ENCODE measurements at regions not wholly inside any gene's neighbourhood (a gene's known extent, or its start where the extent isn't known, plus 50 kb on each side); places are given as distances from the start of the nearest gene placed in this dataset.

DNA sequence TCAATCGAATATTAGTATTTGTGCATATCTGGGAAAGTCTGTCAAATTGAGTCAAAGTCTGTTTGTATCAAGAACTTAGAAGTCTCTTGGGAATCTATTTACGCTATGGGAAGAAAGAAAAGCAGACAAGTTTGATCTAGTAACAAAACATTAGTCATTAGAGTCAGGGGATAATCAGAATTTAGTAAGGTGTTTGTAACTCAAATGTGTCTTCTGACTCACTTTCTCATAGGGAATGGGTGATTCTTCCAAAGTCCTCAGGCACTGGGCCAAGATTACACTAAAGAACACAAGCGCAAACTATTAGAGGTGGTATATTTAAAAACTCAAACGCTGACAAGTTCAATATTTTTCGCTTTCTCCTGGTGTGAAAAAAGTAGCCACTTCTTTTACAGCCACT, 926.5 kb downstream of the PDHA2 start:
- Histone ChIP-seq H3K14ac (ENCODE audit: low read length) (no peak overlapping the region), H3K4me2 (ENCODE audit: insufficient read depth, low read length, poor library complexity, severe bottlenecking) (no peak overlapping the region), H3K4me1 (ENCODE audit: control insufficient read depth in 2 of 2, insufficient read depth in 1 of 2, low read depth in 1 of 2, low read length in 2 of 2) (no peaks in the 10 kb centered on the region), H3K4me3 (ENCODE audit: low read length in 2 of 2) (no peak overlapping the region), H3K4ac (ENCODE audit: low read length) (no peak overlapping the region), H4K8ac (ENCODE audit: low read depth, low read length) (no peak overlapping the region), H3K79me1 (ENCODE audit: low read depth, low read length) (no peaks in the 10 kb centered on the region), H2AFZ (ENCODE audit: low read length) (no peak overlapping the region), H3K27ac (replicated peaks; ENCODE audit: low read length) (no peak overlapping the region), H3K18ac (ENCODE audit: low read length) (no peak overlapping the region), H2AK5ac (ENCODE audit: low read depth, low read length) (no peak overlapping the region), H2BK5ac (ENCODE audit: low read length) (no peak overlapping the region), H3K23ac (ENCODE audit: low read depth, low read length, poor library complexity) (no peak overlapping the region), H2BK120ac (ENCODE audit: low read depth, low read length) (no peak overlapping the region), H3K27me3 (ENCODE audit: control insufficient read depth in 3 of 3, insufficient read depth in 3 of 3, low read depth in 1 of 3, low read length in 3 of 3) (no peaks in the 10 kb centered on the region), H2BK15ac (ENCODE audit: low read length) (no peak overlapping the region), H3K36me3 (replicated peaks in 1 of 2; ENCODE audit: control insufficient read depth in 2 of 2, insufficient read depth in 2 of 2, low read length in 2 of 2) (no peaks in the 10 kb centered on the region), H4K91ac (ENCODE audit: low read depth, low read length, poor library complexity) (no peak overlapping the region), H3K9me3 (replicated peaks in 1 of 2; ENCODE audit: control insufficient read depth in 2 of 2, insufficient read depth in 1 of 2, low read depth in 1 of 2, low read length in 2 of 2) (peaks cover 0 to 3% of the 10 kb centered on the region in 2 donors), H2BK12ac (ENCODE audit: low read length) (no peak overlapping the region), H3K9ac (ENCODE audit: low read depth, low read length, poor library complexity) (no peak overlapping the region)
- WGBS, 2 donors (ENCODE audit: extremely low coverage in 2 of 2, insufficient read length in 2 of 2, insufficient replicate concordance in 1 of 2) = no CpG with 5 or more reads among the region's 5 CpGs
- no peak for DNase-seq (ENCODE audit: low spot score)

DNA sequence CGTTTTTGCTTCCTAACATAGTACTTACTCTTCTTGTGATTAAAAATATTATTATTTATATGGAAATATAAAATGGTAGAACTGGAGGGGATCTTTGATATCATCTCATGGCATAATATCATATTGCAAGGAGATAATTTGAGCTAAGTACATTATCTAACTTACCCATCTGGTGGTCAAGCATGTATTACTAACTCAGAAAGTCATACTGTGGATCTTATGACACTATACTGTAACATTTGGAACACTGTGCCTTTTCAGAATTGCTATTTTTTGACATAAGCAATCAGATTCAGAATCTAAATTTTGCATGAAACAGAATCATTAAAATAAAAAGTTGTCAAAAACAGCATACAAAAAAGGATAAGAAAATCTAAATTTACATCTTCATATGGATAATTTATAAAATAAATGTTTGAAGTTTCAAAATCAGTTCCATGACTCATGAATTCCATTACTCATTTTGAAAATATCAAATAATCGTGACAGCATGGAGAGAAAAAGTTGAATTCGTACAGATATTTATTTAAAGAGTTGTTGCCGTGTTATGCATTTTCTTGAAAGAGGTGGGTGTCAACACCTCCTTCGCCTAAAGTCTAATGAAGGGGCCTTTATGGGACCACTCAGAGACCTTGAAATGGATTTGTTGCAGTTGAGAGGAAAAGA, 928.1 kb downstream of the PDHA2 start:
- no CpG with 5 or more reads among the region's 5 CpGs for WGBS, 2 donors (ENCODE audit: extremely low coverage in 2 of 2, insufficient read length in 2 of 2, insufficient replicate concordance in 1 of 2)
- no peak overlapping the region for H4K91ac ChIP-seq (ENCODE audit: low read depth, low read length, poor library complexity)
- H3K14ac ChIP-seq (ENCODE audit: low read length) = no peak overlapping the region
- no peak overlapping the region for H3K4me3 ChIP-seq (ENCODE audit: low read length in 2 of 2)
- no peaks in the 10 kb centered on the region for H3K36me3 ChIP-seq (replicated peaks in 1 of 2; ENCODE audit: control insufficient read depth in 2 of 2, insufficient read depth in 2 of 2, low read length in 2 of 2)
- no peak overlapping the region for H2AK5ac ChIP-seq (ENCODE audit: low read depth, low read length)
- no peaks in the 10 kb centered on the region for H3K9me3 ChIP-seq (replicated peaks in 1 of 2; ENCODE audit: control insufficient read depth in 2 of 2, insufficient read depth in 1 of 2, low read depth in 1 of 2, low read length in 2 of 2)
- H3K9ac ChIP-seq (ENCODE audit: low read depth, low read length, poor library complexity) = no peak overlapping the region
- no peak overlapping the region for H2AFZ ChIP-seq (ENCODE audit: low read length)
- H3K4me1 ChIP-seq (ENCODE audit: control insufficient read depth in 2 of 2, insufficient read depth in 1 of 2, low read depth in 1 of 2, low read length in 2 of 2) = no peaks in the 10 kb centered on the region
- H3K23ac ChIP-seq (ENCODE audit: low read depth, low read length, poor library complexity) = no peak overlapping the region
- H2BK15ac ChIP-seq (ENCODE audit: low read length) = no peak overlapping the region
- H3K27me3 ChIP-seq (ENCODE audit: control insufficient read depth in 3 of 3, insufficient read depth in 3 of 3, low read depth in 1 of 3, low read length in 3 of 3) = no peaks in the 10 kb centered on the region
- H3K4me2 ChIP-seq (ENCODE audit: insufficient read depth, low read length, poor library complexity, severe bottlenecking) = no peak overlapping the region
- H2BK5ac ChIP-seq (ENCODE audit: low read length) = no peak overlapping the region
- H3K27ac ChIP-seq (replicated peaks; ENCODE audit: low read length) = no peak overlapping the region
- no peaks in the 10 kb centered on the region for H3K79me1 ChIP-seq (ENCODE audit: low read depth, low read length)
- H2BK12ac ChIP-seq (ENCODE audit: low read length) = no peak overlapping the region
- H3K4ac ChIP-seq (ENCODE audit: low read length) = no peak overlapping the region
- H4K8ac ChIP-seq (ENCODE audit: low read depth, low read length) = no peak overlapping the region
- no peak overlapping the region for H2BK120ac ChIP-seq (ENCODE audit: low read depth, low read length)
- H3K18ac ChIP-seq (ENCODE audit: low read length) = no peak overlapping the region
- DNase-seq (ENCODE audit: low spot score) = no peak

DNA sequence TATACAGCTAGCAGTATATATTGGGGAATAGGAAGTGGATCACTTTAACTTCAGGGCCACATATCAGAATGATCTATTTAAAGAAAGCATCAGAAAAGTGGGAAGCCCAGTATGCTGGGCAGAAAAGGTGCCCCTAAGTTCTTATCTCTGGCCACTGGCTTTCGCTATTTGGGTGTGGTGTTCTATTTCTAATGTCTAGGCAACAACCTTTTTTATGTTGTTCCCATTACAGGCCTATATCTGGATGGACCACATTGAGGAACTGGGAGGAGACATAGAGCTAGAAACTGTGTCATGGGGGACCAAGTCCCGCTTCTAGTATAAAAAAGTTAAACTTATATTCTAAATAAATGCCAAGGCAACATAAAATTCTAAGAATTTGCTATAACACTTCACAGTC, 935.6 kb downstream of the PDHA2 start:
- no peak overlapping the region for H2BK120ac ChIP-seq (ENCODE audit: low read depth, low read length)
- H3K27ac ChIP-seq (replicated peaks; ENCODE audit: low read length) = no peak overlapping the region
- no peak overlapping the region for H3K4me3 ChIP-seq (ENCODE audit: low read length in 2 of 2)
- no peak overlapping the region for H4K8ac ChIP-seq (ENCODE audit: low read depth, low read length)
- H2AFZ ChIP-seq (ENCODE audit: low read length) = no peak overlapping the region
- no peak overlapping the region for H3K14ac ChIP-seq (ENCODE audit: low read length)
- no peaks in the 10 kb centered on the region for H3K9me3 ChIP-seq (replicated peaks in 1 of 2; ENCODE audit: control insufficient read depth in 2 of 2, insufficient read depth in 1 of 2, low read depth in 1 of 2, low read length in 2 of 2)
- H3K27me3 ChIP-seq (ENCODE audit: control insufficient read depth in 3 of 3, insufficient read depth in 3 of 3, low read depth in 1 of 3, low read length in 3 of 3) = no peaks in the 10 kb centered on the region
- H3K36me3 ChIP-seq (replicated peaks in 1 of 2; ENCODE audit: control insufficient read depth in 2 of 2, insufficient read depth in 2 of 2, low read length in 2 of 2) = no peaks in the 10 kb centered on the region
- no peak overlapping the region for H3K9ac ChIP-seq (ENCODE audit: low read depth, low read length, poor library complexity)
- DNase-seq (ENCODE audit: low spot score) = no peak
- no peak overlapping the region for H2BK12ac ChIP-seq (ENCODE audit: low read length)
- H3K18ac ChIP-seq (ENCODE audit: low read length) = no peak overlapping the region
- no peak overlapping the region for H3K4ac ChIP-seq (ENCODE audit: low read length)
- H3K4me2 ChIP-seq (ENCODE audit: insufficient read depth, low read length, poor library complexity, severe bottlenecking) = no peak overlapping the region
- no peak overlapping the region for H3K23ac ChIP-seq (ENCODE audit: low read depth, low read length, poor library complexity)
- H3K4me1 ChIP-seq (ENCODE audit: control insufficient read depth in 2 of 2, insufficient read depth in 1 of 2, low read depth in 1 of 2, low read length in 2 of 2) = no peaks in the 10 kb centered on the region
- H2AK5ac ChIP-seq (ENCODE audit: low read depth, low read length) = no peak overlapping the region
- H3K79me1 ChIP-seq (ENCODE audit: low read depth, low read length) = no peaks in the 10 kb centered on the region
- no peak overlapping the region for H4K91ac ChIP-seq (ENCODE audit: low read depth, low read length, poor library complexity)
- H2BK5ac ChIP-seq (ENCODE audit: low read length) = no peak overlapping the region
- no peak overlapping the region for H2BK15ac ChIP-seq (ENCODE audit: low read length)
- WGBS, 2 donors (ENCODE audit: extremely low coverage in 2 of 2, insufficient read length in 2 of 2, insufficient replicate concordance in 1 of 2) = no CpG with 5 or more reads among the region's 2 CpGs

DNA sequence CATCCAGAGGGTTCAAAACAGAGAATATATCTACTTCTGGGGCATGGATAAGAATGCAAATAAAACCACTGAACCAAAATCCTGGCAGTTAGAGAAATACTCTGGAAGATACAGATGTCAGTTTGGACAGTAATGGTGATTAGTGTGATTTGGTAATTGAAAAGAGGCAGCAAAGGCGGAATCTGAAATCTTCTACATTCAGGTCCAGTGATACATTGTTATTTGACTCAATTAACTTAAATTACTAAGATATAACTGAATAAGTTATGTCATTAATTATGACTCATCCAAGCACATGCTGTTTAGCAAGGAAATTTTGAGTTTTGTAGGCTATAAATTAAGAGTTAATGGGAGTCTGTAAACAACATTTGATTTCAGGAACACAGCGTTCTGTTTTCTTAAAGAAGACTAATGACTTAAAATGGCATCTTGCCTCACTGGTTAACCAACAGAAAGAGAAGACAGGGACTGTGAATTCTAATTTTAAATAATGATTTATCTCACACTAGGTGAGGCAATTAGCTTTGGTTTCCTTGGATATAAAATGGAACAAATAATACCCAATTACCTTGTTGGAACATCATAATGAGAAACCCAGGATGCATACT, 937.1 kb downstream of the PDHA2 start:
- no peaks in the 10 kb centered on the region for H3K4me1 ChIP-seq (ENCODE audit: control insufficient read depth in 2 of 2, insufficient read depth in 1 of 2, low read depth in 1 of 2, low read length in 2 of 2)
- no peak overlapping the region for H3K4ac ChIP-seq (ENCODE audit: low read length)
- no CpG with 5 or more reads among the region's 2 CpGs for WGBS, 2 donors (ENCODE audit: extremely low coverage in 2 of 2, insufficient read length in 2 of 2, insufficient replicate concordance in 1 of 2)
- no peak overlapping the region for H2AK5ac ChIP-seq (ENCODE audit: low read depth, low read length)
- H2AFZ ChIP-seq (ENCODE audit: low read length) = no peak overlapping the region
- H3K4me2 ChIP-seq (ENCODE audit: insufficient read depth, low read length, poor library complexity, severe bottlenecking) = no peak overlapping the region
- H3K4me3 ChIP-seq (ENCODE audit: low read length in 2 of 2) = no peak overlapping the region
- no peak overlapping the region for H4K91ac ChIP-seq (ENCODE audit: low read depth, low read length, poor library complexity)
- H4K8ac ChIP-seq (ENCODE audit: low read depth, low read length) = no peak overlapping the region
- H3K18ac ChIP-seq (ENCODE audit: low read length) = no peak overlapping the region
- H3K9ac ChIP-seq (ENCODE audit: low read depth, low read length, poor library complexity) = no peak overlapping the region
- no peak overlapping the region for H3K23ac ChIP-seq (ENCODE audit: low read depth, low read length, poor library complexity)
- H3K79me1 ChIP-seq (ENCODE audit: low read depth, low read length) = no peaks in the 10 kb centered on the region
- H3K27ac ChIP-seq (replicated peaks; ENCODE audit: low read length) = no peak overlapping the region
- no peak overlapping the region for H2BK120ac ChIP-seq (ENCODE audit: low read depth, low read length)
- H2BK12ac ChIP-seq (ENCODE audit: low read length) = no peak overlapping the region
- no peak overlapping the region for H3K14ac ChIP-seq (ENCODE audit: low read length)
- no peaks in the 10 kb centered on the region for H3K36me3 ChIP-seq (replicated peaks in 1 of 2; ENCODE audit: control insufficient read depth in 2 of 2, insufficient read depth in 2 of 2, low read length in 2 of 2)
- H2BK5ac ChIP-seq (ENCODE audit: low read length) = no peak overlapping the region
- H3K9me3 ChIP-seq (replicated peaks in 1 of 2; ENCODE audit: control insufficient read depth in 2 of 2, insufficient read depth in 1 of 2, low read depth in 1 of 2, low read length in 2 of 2) = no peaks in the 10 kb centered on the region
- no peak overlapping the region for H2BK15ac ChIP-seq (ENCODE audit: low read length)
- H3K27me3 ChIP-seq (ENCODE audit: control insufficient read depth in 3 of 3, insufficient read depth in 3 of 3, low read depth in 1 of 3, low read length in 3 of 3) = no peaks in the 10 kb centered on the region
- DNase-seq (ENCODE audit: low spot score) = no peak
